HEK293 (cell line): ENCODE measurements at regions not wholly inside any gene's neighbourhood (a gene's known extent, or its start where the extent isn't known, plus 50 kb on each side); places are given as distances from the start of the nearest gene placed in this dataset.

Experiments
- CTCF ChIA-PET: fragments of 350-600 bp; formaldehyde crosslinking; extraction: SDS; loops from one replicate; lab custom pipeline; 2021; ENCODE audit warnings: antibody characterized with exemption; lab: Yijun Ruan, JAX
- POLR2A ChIA-PET: fragments of 300-600 bp; formaldehyde crosslinking; extraction: SDS; loops from one replicate; lab custom pipeline; 2020; ENCODE audit warnings: antibody characterized with exemption, inconsistent platforms; lab: Yijun Ruan, JAX
- H3K27ac ChIP-seq: fragments of 200-500 bp; sonication (Bioruptor generic); 2 replicates; pipeline ENCODE4 v1.5.1; 2014; ENCODE audit warnings: low read depth, low read length, control low read depth, inconsistent platforms; ENCODE audit errors: extremely low read depth
- H3K36me3 ChIP-seq, 2 experiments: fragments of 200-500 bp in 1 of 2; sonication (Bioruptor generic) in 1 of 2; 1 replicate in 1 of 2; 2 replicates in 1 of 2; pipeline ENCODE4 v1.5.1; 2014 to 2017; ENCODE audit warnings: inconsistent platforms in 2 of 2, low read length in 2 of 2; ENCODE audit not compliant: control insufficient read depth in 2 of 2, insufficient read depth in 1 of 2
- H3K4me1 ChIP-seq: fragments of 200-500 bp; sonication (Bioruptor generic); 2 replicates; pipeline ENCODE4 v1.5.1; 2014; ENCODE audit warnings: mild to moderate bottlenecking, low read length, inconsistent platforms; ENCODE audit not compliant: control insufficient read depth, insufficient read depth
- H3K4me3 ChIP-seq: 2 replicates; pipeline ENCODE4 v1.5.1; 2011; ENCODE audit warnings: low read depth, mild to moderate bottlenecking, control low read depth, low read length, moderate library complexity
- H3K9me3 ChIP-seq: fragments of 200-500 bp; sonication (Bioruptor generic); 2 replicates; pipeline ENCODE4 v1.5.1; 2014; ENCODE audit warnings: low read depth, low read length, inconsistent platforms; ENCODE audit not compliant: control insufficient read depth, insufficient read depth
- GFI1B ChIP-seq: fragments of 450-650 bp; formaldehyde crosslinking; IDR thresholded peaks from 2 replicates; pipeline ENCODE4 v1.5.1; 2016; ENCODE audit warnings: missing biosample characterization, missing genetic modification characterization
- SALL2 ChIP-seq: fragments of 450-650 bp; formaldehyde crosslinking; IDR thresholded peaks from 2 replicates; pipeline ENCODE4 v1.5.0; 2017; ENCODE audit warnings: missing biosample characterization, mild to moderate bottlenecking, missing genetic modification characterization, borderline replicate concordance
- ZFP37 ChIP-seq: fragments of 450-650 bp; formaldehyde crosslinking; IDR thresholded peaks from 2 replicates; pipeline ENCODE4 v1.5.1; 2016; ENCODE audit warnings: missing biosample characterization, missing genetic modification characterization
- ZNF112 ChIP-seq: fragments of 450-650 bp; formaldehyde crosslinking; IDR thresholded peaks from 2 replicates; pipeline ENCODE4 v1.5.0; 2017; ENCODE audit warnings: missing biosample characterization, missing genetic modification characterization
- ZNF2 ChIP-seq: fragments of 450-650 bp; formaldehyde crosslinking; IDR thresholded peaks from 2 replicates; pipeline ENCODE4 v1.5.1; 2016; ENCODE audit warnings: missing biosample characterization, missing genetic modification characterization
- ZNF223 ChIP-seq: fragments of 450-650 bp; formaldehyde crosslinking; IDR thresholded peaks from 2 replicates; pipeline ENCODE4 v1.5.1; 2016; ENCODE audit warnings: missing biosample characterization, missing genetic modification characterization
- ZNF266 ChIP-seq: fragments of 450-650 bp; formaldehyde crosslinking; IDR thresholded peaks from 2 replicates; pipeline ENCODE4 v1.5.1; 2016; ENCODE audit warnings: missing biosample characterization, missing genetic modification characterization, low read depth
- ZNF335 ChIP-seq: fragments of 450-650 bp; formaldehyde crosslinking; conservative IDR thresholded peaks from 2 replicates; pipeline ENCODE4 v1.5.1; 2016; ENCODE audit warnings: missing biosample characterization, missing genetic modification characterization
- ZNF37A ChIP-seq: fragments of 450-650 bp; IDR thresholded peaks from 2 replicates; pipeline ENCODE4 v1.5.1; 2018; ENCODE audit warnings: missing biosample characterization, missing genetic modification characterization
- ZNF394 ChIP-seq: fragments of 450-650 bp; formaldehyde crosslinking; IDR thresholded peaks from 2 replicates; pipeline ENCODE4 v1.5.1; 2016; ENCODE audit warnings: missing biosample characterization, missing genetic modification characterization, mild to moderate bottlenecking, moderate library complexity, borderline replicate concordance
- ZNF404 ChIP-seq: fragments of 450-650 bp; formaldehyde crosslinking; IDR thresholded peaks from 2 replicates; pipeline ENCODE4 v1.5.1; 2017; ENCODE audit warnings: missing biosample characterization, missing genetic modification characterization
- ZNF514 ChIP-seq: fragments of 450-650 bp; formaldehyde crosslinking; IDR thresholded peaks from 2 replicates; pipeline ENCODE4 v1.5.1; 2016; ENCODE audit warnings: missing biosample characterization, missing genetic modification characterization
- ZNF529 ChIP-seq: fragments of 450-650 bp; formaldehyde crosslinking; IDR thresholded peaks from 2 replicates; pipeline ENCODE4 v1.5.1; 2017; ENCODE audit warnings: missing genetic modification characterization, missing biosample characterization; ENCODE audit not compliant: insufficient replicate concordance
- ZNF777 ChIP-seq: fragments of 450-650 bp; formaldehyde crosslinking; IDR thresholded peaks from 2 replicates; pipeline ENCODE4 v1.5.1; 2017; ENCODE audit warnings: missing biosample characterization, missing genetic modification characterization, borderline replicate concordance
- TF ChIP-seq, protein P1 (sequence below): fragments of 450-650 bp; formaldehyde crosslinking; IDR thresholded peaks from 2 replicates; pipeline ENCODE4 v1.5.0; 2017; ENCODE audit warnings: missing biosample characterization, missing genetic modification characterization, borderline replicate concordance
- TF ChIP-seq, protein P2 (sequence below): fragments of 450-650 bp; formaldehyde crosslinking; IDR thresholded peaks from 2 replicates; pipeline ENCODE4 v1.5.1; 2017; ENCODE audit warnings: missing biosample characterization, missing genetic modification characterization
- TF ChIP-seq, protein P3 (sequence below): fragments of 450-650 bp; formaldehyde crosslinking; IDR thresholded peaks from 2 replicates; pipeline ENCODE4 v1.5.1; 2016; ENCODE audit warnings: missing biosample characterization, missing genetic modification characterization
- TF ChIP-seq, protein P4 (sequence below): fragments of 450-650 bp; formaldehyde crosslinking; IDR thresholded peaks from 2 replicates; pipeline ENCODE4 v1.5.1; 2017; ENCODE audit warnings: missing biosample characterization, mild to moderate bottlenecking, missing genetic modification characterization, moderate library complexity

DNA sequence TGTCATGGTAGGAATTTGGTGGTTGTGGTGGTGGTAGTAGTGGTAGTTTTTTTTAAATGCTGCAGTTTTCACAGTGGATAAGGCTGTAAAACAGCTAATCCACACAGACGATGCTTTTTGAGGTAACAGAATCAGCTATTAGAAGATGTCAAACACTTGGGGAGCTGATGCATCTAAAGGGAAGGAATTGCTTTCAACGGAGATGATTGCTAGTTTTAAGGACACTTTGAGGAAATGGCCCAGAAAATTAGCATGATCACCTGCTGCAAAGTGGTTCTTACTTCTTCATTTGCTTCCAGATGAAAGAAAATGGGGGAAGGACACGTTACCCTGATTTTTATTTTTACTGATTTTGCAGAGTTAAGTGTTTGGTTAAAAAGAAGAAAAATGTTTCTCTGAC lies 178.2 kb upstream of the ATP10B start:
- Histone ChIP-seq H3K4me3 (no peak overlapping the region), H3K36me3 (no peaks in the 10 kb centered on the region), H3K4me1 (no peaks in the 10 kb centered on the region), H3K9me3 (no peaks in the 10 kb centered on the region), H3K27ac (no peak overlapping the region)
- ChIA-PET CTCF (interaction anchor here (1.1 kb wide), 1 partner anchor 40 kb away, joined by 3 read pairs; no protein-coding TSS in a partner anchor), POLR2A (interaction anchor here (0.6 kb wide), 1 partner anchor 724 kb away, joined by 3 read pairs; no protein-coding TSS in a partner anchor)
- TF ChIP-seq ZNF404 (tag by site-specific recombination) (no peak), ZNF223 (tag by site-specific recombination) (no peak), ZNF335 (tag by site-specific recombination) (no peak), ZNF514 (tag by site-specific recombination) (no peak), ZNF777 (no peak), SALL2 (no peak), ZFP37 (tag by site-specific recombination) (no peak)
- TF ChIP-seq, protein P1, sequence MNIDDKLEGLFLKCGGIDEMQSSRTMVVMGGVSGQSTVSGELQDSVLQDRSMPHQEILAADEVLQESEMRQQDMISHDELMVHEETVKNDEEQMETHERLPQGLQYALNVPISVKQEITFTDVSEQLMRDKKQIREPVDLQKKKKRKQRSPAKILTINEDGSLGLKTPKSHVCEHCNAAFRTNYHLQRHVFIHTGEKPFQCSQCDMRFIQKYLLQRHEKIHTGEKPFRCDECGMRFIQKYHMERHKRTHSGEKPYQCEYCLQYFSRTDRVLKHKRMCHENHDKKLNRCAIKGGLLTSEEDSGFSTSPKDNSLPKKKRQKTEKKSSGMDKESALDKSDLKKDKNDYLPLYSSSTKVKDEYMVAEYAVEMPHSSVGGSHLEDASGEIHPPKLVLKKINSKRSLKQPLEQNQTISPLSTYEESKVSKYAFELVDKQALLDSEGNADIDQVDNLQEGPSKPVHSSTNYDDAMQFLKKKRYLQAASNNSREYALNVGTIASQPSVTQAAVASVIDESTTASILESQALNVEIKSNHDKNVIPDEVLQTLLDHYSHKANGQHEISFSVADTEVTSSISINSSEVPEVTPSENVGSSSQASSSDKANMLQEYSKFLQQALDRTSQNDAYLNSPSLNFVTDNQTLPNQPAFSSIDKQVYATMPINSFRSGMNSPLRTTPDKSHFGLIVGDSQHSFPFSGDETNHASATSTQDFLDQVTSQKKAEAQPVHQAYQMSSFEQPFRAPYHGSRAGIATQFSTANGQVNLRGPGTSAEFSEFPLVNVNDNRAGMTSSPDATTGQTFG (tag by site-specific recombination): no peak
- TF ChIP-seq, protein P2, sequence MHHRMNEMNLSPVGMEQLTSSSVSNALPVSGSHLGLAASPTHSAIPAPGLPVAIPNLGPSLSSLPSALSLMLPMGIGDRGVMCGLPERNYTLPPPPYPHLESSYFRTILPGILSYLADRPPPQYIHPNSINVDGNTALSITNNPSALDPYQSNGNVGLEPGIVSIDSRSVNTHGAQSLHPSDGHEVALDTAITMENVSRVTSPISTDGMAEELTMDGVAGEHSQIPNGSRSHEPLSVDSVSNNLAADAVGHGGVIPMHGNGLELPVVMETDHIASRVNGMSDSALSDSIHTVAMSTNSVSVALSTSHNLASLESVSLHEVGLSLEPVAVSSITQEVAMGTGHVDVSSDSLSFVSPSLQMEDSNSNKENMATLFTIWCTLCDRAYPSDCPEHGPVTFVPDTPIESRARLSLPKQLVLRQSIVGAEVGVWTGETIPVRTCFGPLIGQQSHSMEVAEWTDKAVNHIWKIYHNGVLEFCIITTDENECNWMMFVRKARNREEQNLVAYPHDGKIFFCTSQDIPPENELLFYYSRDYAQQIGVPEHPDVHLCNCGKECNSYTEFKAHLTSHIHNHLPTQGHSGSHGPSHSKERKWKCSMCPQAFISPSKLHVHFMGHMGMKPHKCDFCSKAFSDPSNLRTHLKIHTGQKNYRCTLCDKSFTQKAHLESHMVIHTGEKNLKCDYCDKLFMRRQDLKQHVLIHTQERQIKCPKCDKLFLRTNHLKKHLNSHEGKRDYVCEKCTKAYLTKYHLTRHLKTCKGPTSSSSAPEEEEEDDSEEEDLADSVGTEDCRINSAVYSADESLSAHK (tag by site-specific recombination): no peak

DNA sequence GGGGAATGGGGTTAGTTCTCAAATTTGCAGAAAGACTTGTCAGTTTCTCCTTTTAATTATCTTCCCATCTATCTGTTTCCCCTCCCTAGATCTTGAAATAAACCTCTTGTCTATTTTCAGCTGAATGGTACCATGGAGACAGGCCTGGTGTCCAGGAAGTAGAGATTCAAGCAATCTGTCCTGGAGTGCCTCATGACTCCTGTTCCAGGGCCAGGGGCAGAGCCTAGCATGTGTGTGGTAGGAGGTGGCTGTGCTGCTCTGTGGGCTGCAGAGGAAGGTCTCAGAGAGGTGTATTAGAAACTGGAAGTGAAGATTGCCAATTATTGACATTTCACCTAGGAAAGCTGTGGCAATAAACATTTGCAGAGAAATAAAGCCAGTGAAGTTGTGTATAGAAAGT lies 175.8 kb upstream of the ATP10B start:
- CTCF ChIA-PET: no interaction called here
- TF ChIP-seq ZNF266 (tag by site-specific recombination): no peak
- no peak for TF ChIP-seq ZNF37A (tag by site-specific recombination)
- no peak for TF ChIP-seq ZNF2 (tag by site-specific recombination)
- no peak for TF ChIP-seq ZNF529 (tag by site-specific recombination)
- POLR2A ChIA-PET: no interaction called here
- no peak overlapping the region for H3K4me3 ChIP-seq
- no peak overlapping the region for H3K27ac ChIP-seq
- no peaks in the 10 kb centered on the region for H3K9me3 ChIP-seq
- H3K4me1 ChIP-seq: no peaks in the 10 kb centered on the region
- H3K36me3 ChIP-seq: no peaks in the 10 kb centered on the region

DNA sequence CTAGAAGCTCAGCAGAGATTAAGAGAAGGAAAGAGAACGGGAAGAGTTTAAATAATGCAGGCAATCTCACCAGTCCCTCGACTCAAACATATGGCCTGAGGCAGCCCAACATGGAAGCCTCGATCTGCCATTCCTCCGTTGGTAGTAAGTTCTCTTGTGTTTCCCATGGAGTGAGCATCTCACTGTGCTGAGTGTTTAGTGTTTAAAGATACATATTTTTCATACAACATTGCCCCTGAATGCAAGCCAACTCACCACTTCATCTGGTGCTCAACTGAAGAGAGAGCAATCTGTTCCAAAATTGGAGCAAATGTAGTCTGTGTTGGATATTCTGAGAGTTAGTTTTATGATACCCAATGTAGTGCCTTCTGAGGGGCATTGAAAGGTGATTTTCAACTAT lies 171.5 kb upstream of the ATP10B start:
- Histone ChIP-seq H3K4me3 (no peak overlapping the region), H3K27ac (no peak overlapping the region), H3K36me3 (no peaks in the 10 kb centered on the region), H3K9me3 (no peaks in the 10 kb centered on the region), H3K4me1 (no peaks in the 10 kb centered on the region)
- ChIA-PET POLR2A (no interaction called here), CTCF (no interaction called here)
- TF ChIP-seq, protein P3, sequence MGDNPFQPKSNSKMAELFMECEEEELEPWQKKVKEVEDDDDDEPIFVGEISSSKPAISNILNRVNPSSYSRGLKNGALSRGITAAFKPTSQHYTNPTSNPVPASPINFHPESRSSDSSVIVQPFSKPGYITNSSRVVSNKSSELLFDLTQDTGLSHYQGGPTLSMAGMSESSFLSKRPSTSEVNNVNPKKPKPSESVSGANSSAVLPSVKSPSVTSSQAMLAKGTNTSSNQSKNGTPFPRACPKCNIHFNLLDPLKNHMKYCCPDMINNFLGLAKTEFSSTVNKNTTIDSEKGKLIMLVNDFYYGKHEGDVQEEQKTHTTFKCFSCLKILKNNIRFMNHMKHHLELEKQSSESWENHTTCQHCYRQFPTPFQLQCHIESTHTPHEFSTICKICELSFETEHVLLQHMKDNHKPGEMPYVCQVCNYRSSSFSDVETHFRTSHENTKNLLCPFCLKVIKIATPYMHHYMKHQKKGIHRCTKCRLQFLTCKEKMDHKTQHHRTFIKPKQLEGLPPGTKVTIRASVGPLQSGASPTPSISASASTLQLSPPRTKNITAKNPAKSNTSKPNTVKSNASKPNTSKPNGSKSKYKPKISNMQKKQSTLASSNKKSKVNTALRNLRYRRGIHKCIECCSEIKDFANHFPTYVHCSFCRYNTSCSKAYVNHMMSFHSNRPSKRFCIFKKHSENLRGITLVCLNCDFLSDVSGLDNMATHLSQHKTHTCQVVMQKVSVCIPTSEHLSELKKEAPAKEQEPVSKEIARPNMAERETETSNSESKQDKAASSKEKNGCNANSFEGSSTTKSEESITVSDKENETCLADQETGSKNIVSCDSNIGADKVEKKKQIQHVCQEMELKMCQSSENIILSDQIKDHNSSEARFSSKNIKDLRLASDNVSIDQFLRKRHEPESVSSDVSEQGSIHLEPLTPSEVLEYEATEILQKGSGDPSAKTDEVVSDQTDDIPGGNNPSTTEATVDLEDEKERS (tag by site-specific recombination): no peak
- TF ChIP-seq ZNF394 (tag by site-specific recombination) (no peak), ZNF112 (tag by site-specific recombination) (no peak), ZNF37A (tag by site-specific recombination) (no peak), GFI1B (tag by site-specific recombination) (no peak), ZNF529 (tag by site-specific recombination) (no peak)
- TF ChIP-seq, protein P2 (tag by site-specific recombination): no peak
- TF ChIP-seq, protein P4, sequence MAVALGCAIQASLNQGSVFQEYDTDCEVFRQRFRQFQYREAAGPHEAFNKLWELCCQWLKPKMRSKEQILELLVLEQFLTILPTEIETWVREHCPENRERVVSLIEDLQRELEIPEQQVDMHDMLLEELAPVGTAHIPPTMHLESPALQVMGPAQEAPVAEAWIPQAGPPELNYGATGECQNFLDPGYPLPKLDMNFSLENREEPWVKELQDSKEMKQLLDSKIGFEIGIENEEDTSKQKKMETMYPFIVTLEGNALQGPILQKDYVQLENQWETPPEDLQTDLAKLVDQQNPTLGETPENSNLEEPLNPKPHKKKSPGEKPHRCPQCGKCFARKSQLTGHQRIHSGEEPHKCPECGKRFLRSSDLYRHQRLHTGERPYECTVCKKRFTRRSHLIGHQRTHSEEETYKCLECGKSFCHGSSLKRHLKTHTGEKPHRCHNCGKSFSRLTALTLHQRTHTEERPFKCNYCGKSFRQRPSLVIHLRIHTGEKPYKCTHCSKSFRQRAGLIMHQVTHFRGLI (tag by site-specific recombination): no peak
